IMR-90 (cell line): ENCODE measurements at regions not wholly inside any gene's neighbourhood (a gene's known extent, or its start where the extent isn't known, plus 50 kb on each side); places are given as distances from the start of the nearest gene placed in this dataset.
A peak's percentile ranks its signal among the peaks of the same experiment; 100 is the strongest.

Experiments
- ATAC-seq: fragments of 200-7000 bp; cut with Tn5 transposase; 2 replicates; pipeline ENCODE4 v1.9.1; 2020; ENCODE audit warnings: low read depth, mild to moderate bottlenecking, moderate library complexity
- BruUV-seq: library from RNA; stranded (reverse); fragments of 400-500 nt; replicated peaks from 2 replicates; lab custom pipeline; 2021; lab: Mats Ljungman, UMichigan
- CTCF ChIA-PET: fragments of 300-600 bp; formaldehyde crosslinking; extraction: SDS; loops from one replicate; lab custom pipeline; 2021; ENCODE audit warnings: antibody characterized with exemption; lab: Yijun Ruan, JAX
- POLR2A ChIA-PET: fragments of 300-600 bp; sonication (Branson Sonifier 250); formaldehyde crosslinking; loops from one replicate; lab custom pipeline; 2022; ENCODE audit warnings: antibody characterized with exemption; ENCODE audit not compliant: unreplicated experiment; lab: Charles Lee
- DNase-seq: peaks from one replicate; pipeline ENCODE4 v3.0.0; 2013
- H2AFZ ChIP-seq: replicated peaks from 2 replicates; pipeline ENCODE3; 2013; ENCODE audit warnings: low read length, mild to moderate bottlenecking; ENCODE audit not compliant: poor library complexity
- H2AK5ac ChIP-seq: 2 replicates; pipeline ENCODE4 v1.6.1; 2013; ENCODE audit warnings: low read depth, low read length, inconsistent platforms
- H2AK9ac ChIP-seq: replicated peaks from 2 replicates; pipeline ENCODE3; 2013; ENCODE audit warnings: mild to moderate bottlenecking, low read depth, low read length, moderate library complexity; ENCODE audit not compliant: poor library complexity
- H2BK120ac ChIP-seq: 2 replicates; pipeline ENCODE4 v1.6.1; 2013; ENCODE audit warnings: low read depth, low read length, inconsistent platforms
- H2BK15ac ChIP-seq: 3 replicates; pipeline ENCODE4 v1.6.1; 2013; ENCODE audit warnings: low read depth, low read length, inconsistent platforms
- H2BK20ac ChIP-seq: 2 replicates; pipeline ENCODE4 v1.6.1; 2013; ENCODE audit warnings: low read depth, mild to moderate bottlenecking, inconsistent platforms, low read length, moderate library complexity
- H2BK5ac ChIP-seq: 2 replicates; pipeline ENCODE4 v1.6.1; 2013; ENCODE audit warnings: mild to moderate bottlenecking, low read depth, low read length, inconsistent platforms; ENCODE audit not compliant: poor library complexity, severe bottlenecking
- H3K14ac ChIP-seq: replicated peaks from 2 replicates; pipeline ENCODE4 v1.6.1; 2013; ENCODE audit warnings: low read depth, low read length, inconsistent platforms
- H3K18ac ChIP-seq: 2 replicates; pipeline ENCODE4 v1.6.1; 2013; ENCODE audit warnings: low read depth, low read length, control low read depth
- H3K23ac ChIP-seq: 2 replicates; pipeline ENCODE4 v1.6.1; 2013; ENCODE audit warnings: low read depth, low read length, inconsistent platforms
- H3K27ac ChIP-seq: 2 replicates; pipeline ENCODE4 v1.5.1; 2013; ENCODE audit warnings: mild to moderate bottlenecking, control low read depth, low read length; ENCODE audit not compliant: insufficient read depth
- H3K27me3 ChIP-seq: 2 replicates; pipeline ENCODE4 v1.6.1; 2013; ENCODE audit warnings: low read length; ENCODE audit not compliant: control insufficient read depth, insufficient read depth
- H3K36me3 ChIP-seq: 2 replicates; pipeline ENCODE4 v1.6.1; 2013; ENCODE audit warnings: low read length, mixed read lengths; ENCODE audit not compliant: control insufficient read depth, insufficient read depth
- H3K4ac ChIP-seq: 2 replicates; pipeline ENCODE4 v1.6.1; 2013; ENCODE audit warnings: low read depth, low read length, inconsistent platforms
- H3K4me1 ChIP-seq: 2 replicates; pipeline ENCODE4 v1.6.1; 2013; ENCODE audit warnings: low read length, mixed read lengths; ENCODE audit not compliant: control insufficient read depth, insufficient read depth
- H3K4me2 ChIP-seq: 2 replicates; pipeline ENCODE4 v1.6.1; 2013; ENCODE audit warnings: low read depth, mild to moderate bottlenecking, control low read depth, low read length, moderate library complexity
- H3K4me3 ChIP-seq: 2 replicates; pipeline ENCODE4 v1.5.1; 2013; ENCODE audit warnings: low read depth, mild to moderate bottlenecking, control low read depth, low read length, moderate library complexity; ENCODE audit not compliant: insufficient read depth
- H3K56ac ChIP-seq: 2 replicates; pipeline ENCODE4 v1.6.1; 2013; ENCODE audit warnings: low read length, inconsistent platforms; ENCODE audit not compliant: insufficient read depth; ENCODE audit errors: extremely low read depth
- H3K79me1 ChIP-seq, 2 experiments: 2 replicates each; pipeline ENCODE4 v1.6.1; 2013; ENCODE audit warnings: low read length in 2 of 2, inconsistent platforms in 1 of 2, low read depth in 1 of 2
- H3K9ac ChIP-seq: 2 replicates; pipeline ENCODE4 v1.6.1; 2013; ENCODE audit warnings: low read depth, low read length, control low read depth
- H3K9me1 ChIP-seq: 2 replicates; pipeline ENCODE4 v1.6.1; 2013; ENCODE audit warnings: low read length, inconsistent platforms; ENCODE audit not compliant: insufficient read depth
- H3K9me3 ChIP-seq: 2 replicates; pipeline ENCODE4 v1.6.1; 2013; ENCODE audit warnings: low read length; ENCODE audit not compliant: control insufficient read depth, insufficient read depth
- H4K20me1 ChIP-seq: 2 replicates; pipeline ENCODE4 v1.6.1; 2013; ENCODE audit warnings: low read length, inconsistent platforms; ENCODE audit not compliant: insufficient read depth
- H4K5ac ChIP-seq: 2 replicates; pipeline ENCODE4 v1.6.1; 2013; ENCODE audit warnings: mild to moderate bottlenecking, low read depth, low read length, control low read depth
- H4K8ac ChIP-seq, 2 experiments: 2 replicates each; pipeline ENCODE4 v1.6.1; 2013; ENCODE audit warnings: low read depth in 2 of 2, low read length in 2 of 2, control low read depth in 1 of 2, inconsistent platforms in 1 of 2
- H4K91ac ChIP-seq: 2 replicates; pipeline ENCODE4 v1.6.1; 2013; ENCODE audit warnings: low read depth, low read length, inconsistent platforms; ENCODE audit not compliant: insufficient read depth
- CEBPB ChIP-seq: IDR thresholded peaks from 2 replicates; pipeline ENCODE4 v1.6.1; 2012; ENCODE audit warnings: low read depth, low read length, improper control_type of control experiment
- CHD1 ChIP-seq: IDR thresholded peaks from 2 replicates; pipeline ENCODE4 v1.6.1; 2012; ENCODE audit warnings: low read depth, low read length, improper control_type of control experiment
- CTCF ChIP-seq: conservative IDR thresholded peaks from 2 replicates; pipeline ENCODE4 v1.5.1; 2012; ENCODE audit warnings: mild to moderate bottlenecking, low read depth, low read length, improper control_type of control experiment
- MAFK ChIP-seq: IDR thresholded peaks from 2 replicates; pipeline ENCODE4 v1.6.1; 2012; ENCODE audit warnings: low read depth, low read length, improper control_type of control experiment
- SMC3 ChIP-seq: fragments of 150-350 bp; IDR thresholded peaks from 2 replicates; pipeline ENCODE4 v1.6.1; 2016; ENCODE audit warnings: low read depth, mild to moderate bottlenecking, antibody characterized with exemption, low read length, moderate library complexity
- WGBS, 2 experiments: methylation state at CpG; one replicate each; pipeline versions ENCODE4 v1.1.5 to v1.1.7; 2013; ENCODE audit warnings: missing lambda C conversion rate in 2 of 2; ENCODE audit not compliant: insufficient read length in 1 of 2; ENCODE audit errors: extremely low coverage in 2 of 2; 5-methylcytosine and 5-hydroxymethylcytosine counted together
- dilution Hi-C: fragments of 300-500 bp; cut with HindIII; formaldehyde crosslinking; loops from one replicate; pipeline ENCODE4 v1.14.3; 2018; ENCODE audit warnings: low sequenced_read_pairs; ENCODE audit not compliant: unreplicated experiment
- in situ Hi-C: fragments of 300-500 bp; cut with MboI; formaldehyde crosslinking; loops from 3 replicates; pipeline ENCODE4 v1.14.3; 2019; ENCODE audit warnings: low sequenced_read_pairs, inconsistent platforms, mixed read lengths
- intact Hi-C: fragments of 100-400 bp; cut with micrococcal nuclease; formaldehyde crosslinking; loops from 2 replicates; pipeline ENCODE4 v1.10.0; 2022

GRCh38 chr5:54915466-54916027, 69.8 kb downstream of the ESM1 start:
- H3K36me3 ChIP-seq, result no peaks in the 10 kb centered on the region
- dilution Hi-C loops, result no loop called here
- H2AK9ac ChIP-seq, result no peak overlapping the region
- H2BK15ac ChIP-seq, result no peak overlapping the region
- TF ChIP-seq SMC3 (no peak), MAFK (no peak), CTCF (no peak), CHD1 (no peak), CEBPB (no peak)
- 0 out of 2 replicates have a peak, but pooled peaks cover 2% of the 10 kb centered on the region for H3K9me1 ChIP-seq
- no peaks in the 10 kb centered on the region for H4K20me1 ChIP-seq
- H3K79me1 ChIP-seq, result no peaks in the 10 kb centered on the region
- H3K4ac ChIP-seq, result no peak overlapping the region
- H2BK5ac ChIP-seq, result no peak overlapping the region
- peaks cover 4% of the 10 kb centered on the region; the same call in 1 of the 2 replicates for H3K9me3 ChIP-seq
- H4K8ac ChIP-seq, result no peak overlapping the region
- 0 out of 2 replicates have a peak overlapping the region, but pooled peaks have one; percentile 51 for H3K18ac ChIP-seq
- H2BK120ac ChIP-seq, result no peak overlapping the region
- H3K9ac ChIP-seq, result no peak overlapping the region; the same call in 1 of the 2 replicates
- DNase-seq, result peak; percentile 23
- in situ Hi-C loops, result no loop called here
- no peak overlapping the region for H3K4me3 ChIP-seq
- ChIA-PET POLR2A (no interaction called here), CTCF (interaction anchor here (1.8 kb wide), 1 partner anchor 9 kb away, joined by 5 read pairs; no protein-coding TSS in a partner anchor)
- peaks cover 6% of the 10 kb centered on the region for H3K4me1 ChIP-seq
- H3K23ac ChIP-seq, result no peak overlapping the region
- intact Hi-C loops, result loop anchor here (10.0 kb wide), 1 partner anchor 119 kb away; no protein-coding TSS in a partner anchor
- H3K56ac ChIP-seq, result no peak overlapping the region
- H4K91ac ChIP-seq, result no peak overlapping the region
- no TSS peak for BruUV-seq
- peaks cover 5% of the 10 kb centered on the region; the same call in 1 of the 2 replicates for H3K27me3 ChIP-seq
- H2BK20ac ChIP-seq, result no peak overlapping the region
- H2AFZ ChIP-seq, result no peak overlapping the region
- peak overlapping the region; percentile 75 for H3K4me2 ChIP-seq
- H3K14ac ChIP-seq, result no peak overlapping the region
- H4K5ac ChIP-seq, result no peak overlapping the region
- H2AK5ac ChIP-seq, result no peak overlapping the region
- peak overlapping the region; percentile 64; the same call in 1 of the 2 replicates for H3K27ac ChIP-seq
- WGBS, 2 experiments, result 0% methylated on average over 1 of the region's 3 CpGs; no CpG with 5 or more reads in 1 of the 2 experiments
- peak; percentile 56 for ATAC-seq
